ENCODE measurements at regions not wholly inside any gene's neighbourhood (a gene's known extent, or its start where the extent isn't known, plus 50 kb on each side); places are given as distances from the start of the nearest gene placed in this dataset.

DNA sequence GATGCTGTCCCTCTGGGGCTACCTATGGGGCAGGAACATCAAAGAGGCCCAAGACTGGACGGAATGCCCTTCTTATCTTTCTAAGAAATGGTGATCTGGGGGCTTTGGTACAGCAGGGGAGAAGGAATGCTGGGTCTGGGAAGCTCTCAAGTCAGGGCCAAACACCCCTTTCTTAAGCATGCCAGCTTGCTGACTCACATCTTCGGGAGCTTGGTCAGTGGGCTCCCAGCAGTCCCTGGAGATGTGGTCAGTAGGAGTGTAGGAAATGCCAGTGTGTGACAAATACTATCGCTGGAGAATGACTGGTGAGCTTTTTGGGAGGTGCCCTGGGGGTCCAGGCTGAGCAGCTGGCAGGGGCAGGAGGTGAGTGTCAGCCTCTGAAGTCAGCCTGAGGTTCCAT, 105.0 kb upstream of the CDC42EP3 start:
- Histone ChIP-seq H3K4me1 (peaks cover 0 to 3% (median 0%) of the 10 kb centered on the region in 6 donors), H3K27me3 (replicated peaks in 1 of 7) (no peaks in the 10 kb centered on the region), H3K9me3 (no peaks in the 10 kb centered on the region), H3K27ac (peak overlapping the region in 3 of 8 donors; percentile 10 to 34 (median 30)), H3K36me3 (no peaks in the 10 kb centered on the region), H3K4me3 (no peak overlapping the region)
- intact Hi-C loops (cut with DNase I; ENCODE audit: low total_unique reads): no loop called here
- TF ChIP-seq POLR2A (IDR thresholded peaks at IDR 0.05) (no peak), POLR2AphosphoS5 (IDR thresholded peaks at IDR 0.05) (no peak)
- TF ChIP-seq, protein P1, sequence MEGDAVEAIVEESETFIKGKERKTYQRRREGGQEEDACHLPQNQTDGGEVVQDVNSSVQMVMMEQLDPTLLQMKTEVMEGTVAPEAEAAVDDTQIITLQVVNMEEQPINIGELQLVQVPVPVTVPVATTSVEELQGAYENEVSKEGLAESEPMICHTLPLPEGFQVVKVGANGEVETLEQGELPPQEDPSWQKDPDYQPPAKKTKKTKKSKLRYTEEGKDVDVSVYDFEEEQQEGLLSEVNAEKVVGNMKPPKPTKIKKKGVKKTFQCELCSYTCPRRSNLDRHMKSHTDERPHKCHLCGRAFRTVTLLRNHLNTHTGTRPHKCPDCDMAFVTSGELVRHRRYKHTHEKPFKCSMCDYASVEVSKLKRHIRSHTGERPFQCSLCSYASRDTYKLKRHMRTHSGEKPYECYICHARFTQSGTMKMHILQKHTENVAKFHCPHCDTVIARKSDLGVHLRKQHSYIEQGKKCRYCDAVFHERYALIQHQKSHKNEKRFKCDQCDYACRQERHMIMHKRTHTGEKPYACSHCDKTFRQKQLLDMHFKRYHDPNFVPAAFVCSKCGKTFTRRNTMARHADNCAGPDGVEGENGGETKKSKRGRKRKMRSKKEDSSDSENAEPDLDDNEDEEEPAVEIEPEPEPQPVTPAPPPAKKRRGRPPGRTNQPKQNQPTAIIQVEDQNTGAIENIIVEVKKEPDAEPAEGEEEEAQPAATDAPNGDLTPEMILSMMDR (IDR thresholded peaks at IDR 0.05 in 8 of 11, conservative IDR thresholded peaks at IDR 0.05 in 3 of 11): no peak
- DNase-seq: no peak
- 68 to 78% (median 76%) methylated on average over 3 of the region's 3 CpGs for WGBS, 5 donors

DNA sequence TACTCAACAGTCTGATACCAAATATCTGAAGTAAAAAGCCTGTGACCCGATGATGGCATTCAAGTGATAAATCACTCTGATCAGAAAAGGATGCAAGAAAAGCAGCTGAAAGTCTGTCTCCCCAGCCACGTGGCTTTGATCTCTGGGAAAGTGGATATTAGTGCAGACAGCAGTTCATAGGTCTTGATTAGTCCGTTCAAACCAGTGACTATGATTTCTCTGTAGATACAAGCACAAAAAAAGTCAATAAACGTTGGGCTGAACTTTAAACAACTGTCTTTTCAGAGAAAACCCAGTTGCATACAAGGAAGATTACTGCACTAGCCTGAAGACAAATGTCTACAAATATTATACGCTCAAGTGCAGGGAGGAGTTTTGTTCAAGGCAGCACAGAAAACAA, 107.7 kb upstream of the CDC42EP3 start:
- Histone ChIP-seq H3K36me3 (no peaks in the 10 kb centered on the region), H3K4me1 (peaks cover 0 to 11% (median 0%) of the 10 kb centered on the region in 6 donors), H3K27ac (no peak overlapping the region), H3K9me3 (no peaks in the 10 kb centered on the region), H3K4me3 (no peak overlapping the region), H3K27me3 (replicated peaks in 1 of 7) (no peaks in the 10 kb centered on the region)
- TF ChIP-seq POLR2AphosphoS5 (IDR thresholded peaks at IDR 0.05) (no peak), POLR2A (IDR thresholded peaks at IDR 0.05) (no peak)
- TF ChIP-seq, protein P1 (IDR thresholded peaks at IDR 0.05 in 8 of 11, conservative IDR thresholded peaks at IDR 0.05 in 3 of 11): no peak
- WGBS, 5 donors: 71 to 83% (median 78%) methylated on average over 5 of the region's 5 CpGs
- DNase-seq: no peak
- intact Hi-C loops (cut with DNase I; ENCODE audit: low total_unique reads): no loop called here

DNA sequence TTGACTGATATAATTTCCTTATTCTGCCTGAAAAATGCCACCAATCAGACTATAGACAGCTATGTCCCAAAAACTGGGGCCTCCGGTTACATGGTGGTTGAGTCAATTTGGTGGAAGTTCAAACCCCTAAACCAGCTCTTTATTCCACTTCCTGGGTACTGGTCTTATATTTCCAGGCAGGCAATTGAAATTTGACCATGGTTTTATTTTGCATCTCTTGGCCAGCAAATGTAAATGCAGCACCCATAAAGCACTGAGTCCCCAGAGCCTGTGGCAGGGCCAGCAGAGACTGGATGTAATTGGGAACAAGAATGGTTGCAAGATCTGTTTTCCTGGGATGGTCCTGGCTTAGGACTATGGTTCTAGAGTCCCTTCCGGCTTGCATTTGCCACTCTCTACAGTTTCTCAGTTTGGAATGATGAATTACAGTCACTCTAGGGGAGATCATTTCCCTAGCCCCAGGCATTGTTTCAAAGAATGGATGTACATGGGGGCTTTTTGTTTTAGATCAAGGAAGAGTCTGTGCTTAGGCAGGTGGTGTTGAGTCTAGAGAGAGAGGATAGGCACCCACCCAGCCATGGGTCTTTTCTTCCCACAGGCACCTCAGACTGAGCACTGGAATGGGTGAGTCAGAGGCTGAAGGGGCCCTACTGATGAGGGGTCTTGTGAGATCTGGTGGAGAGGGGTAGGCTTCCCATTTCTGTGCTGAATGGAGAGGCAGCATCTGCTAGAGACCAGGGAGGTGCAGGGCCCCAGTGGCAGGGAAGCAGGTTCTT, 108.4 kb upstream of the CDC42EP3 start:
- H3K27ac ChIP-seq: no peak overlapping the region
- intact Hi-C loops (cut with DNase I; ENCODE audit: low total_unique reads): no loop called here
- 77 to 94% (median 93%) methylated on average over 2 of the region's 2 CpGs for WGBS, 5 donors

DNA sequence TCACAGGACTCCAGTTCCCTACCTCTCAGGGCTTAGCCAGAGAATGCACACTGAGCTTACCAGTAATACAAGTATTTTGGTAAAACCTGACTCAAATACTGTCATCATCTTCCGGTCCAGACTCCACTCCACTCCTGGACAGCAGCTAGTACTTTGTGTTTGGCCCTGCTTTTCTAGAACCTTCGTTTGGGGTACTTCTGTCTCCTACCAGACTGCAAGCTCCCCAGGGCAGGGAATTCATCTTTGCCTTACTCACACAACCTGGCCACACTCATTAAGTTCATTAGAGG, 108.9 kb upstream of the CDC42EP3 start:
- TF ChIP-seq POLR2AphosphoS5 (IDR thresholded peaks at IDR 0.05) (no peak), POLR2A (IDR thresholded peaks at IDR 0.05) (no peak)
- TF ChIP-seq, protein P1 (IDR thresholded peaks at IDR 0.05 in 8 of 11, conservative IDR thresholded peaks at IDR 0.05 in 3 of 11): no peak
- Histone ChIP-seq H3K4me1 (peaks cover 0 to 11% (median 0%) of the 10 kb centered on the region in 6 donors), H3K36me3 (no peaks in the 10 kb centered on the region), H3K27ac (no peak overlapping the region), H3K27me3 (replicated peaks in 1 of 7) (no peaks in the 10 kb centered on the region), H3K4me3 (no peak overlapping the region), H3K9me3 (no peaks in the 10 kb centered on the region)
- intact Hi-C loops (cut with DNase I; ENCODE audit: low total_unique reads): no loop called here
- WGBS, 5 donors: 64 to 95% (median 84%) methylated on average over 2 of the region's 2 CpGs
- no peak for DNase-seq

More for the DNA sequence above, 108.4 kb upstream of the CDC42EP3 start:
- Histone ChIP-seq H3K4me3 (no peak overlapping the region), H3K27me3 (replicated peaks in 1 of 7) (no peaks in the 10 kb centered on the region), H3K36me3 (no peaks in the 10 kb centered on the region), H3K4me1 (peaks cover 0 to 11% (median 0%) of the 10 kb centered on the region in 6 donors), H3K9me3 (no peaks in the 10 kb centered on the region)
- TF ChIP-seq POLR2A (IDR thresholded peaks at IDR 0.05): no peak
- TF ChIP-seq, protein P1 (IDR thresholded peaks at IDR 0.05 in 8 of 11, conservative IDR thresholded peaks at IDR 0.05 in 3 of 11): no peak
- TF ChIP-seq POLR2AphosphoS5 (IDR thresholded peaks at IDR 0.05): no peak
- no peak for DNase-seq
